ENCODE measurements at regions not wholly inside any gene's neighbourhood (a gene's known extent, or its start where the extent isn't known, plus 50 kb on each side); places are given as distances from the start of the nearest gene placed in this dataset.

GRCh38 chr15:93298901-93299300 is 209.9 kb upstream of the RGMA start:
- H2BK5ac ChIP-seq (ENCODE audit: low read depth, low read length, poor library complexity, severe bottlenecking), result no peak overlapping the region
- H4K20me1 ChIP-seq (ENCODE audit: insufficient read depth, low read length), result no peaks in the 10 kb centered on the region
- no peak overlapping the region for H4K8ac ChIP-seq (ENCODE audit: low read depth in 2 of 2, low read length in 2 of 2)
- POLR2A ChIA-PET (ENCODE audit: unreplicated experiment), result no interaction called here
- H2BK20ac ChIP-seq (ENCODE audit: low read depth, low read length), result no peak overlapping the region
- no TSS peak for BruUV-seq (replicated peaks)
- intact Hi-C loops (cut with micrococcal nuclease) (no loop called here), in situ Hi-C loops (cut with MboI; ENCODE audit: low sequenced_read_pairs) (no loop called here), dilution Hi-C loops (cut with HindIII; ENCODE audit: low sequenced_read_pairs, unreplicated experiment) (no loop called here)
- H2AK5ac ChIP-seq (ENCODE audit: low read depth, low read length), result no peak overlapping the region
- no peak overlapping the region for H3K4ac ChIP-seq (ENCODE audit: low read depth, low read length)
- H3K4me2 ChIP-seq (ENCODE audit: low read depth, low read length), result no peak overlapping the region
- H3K36me3 ChIP-seq (ENCODE audit: control insufficient read depth, insufficient read depth, low read length), result no peaks in the 10 kb centered on the region
- no peak overlapping the region for H3K9ac ChIP-seq (ENCODE audit: low read depth, low read length)
- H3K23ac ChIP-seq (ENCODE audit: low read depth, low read length), result no peak overlapping the region
- no peak for TF ChIP-seq RCOR1 (IDR thresholded peaks at IDR 0.05; ENCODE audit: insufficient replicate concordance, low read length)
- TF ChIP-seq FOS (IDR thresholded peaks at IDR 0.05; ENCODE audit: low read depth, low read length), result no peak
- TF ChIP-seq RAD21 (IDR thresholded peaks at IDR 0.05; ENCODE audit: low read length), result no peak
- no peak for TF ChIP-seq MAFK (IDR thresholded peaks at IDR 0.05; ENCODE audit: low read depth, low read length)
- TF ChIP-seq CEBPB (IDR thresholded peaks at IDR 0.05; ENCODE audit: low read depth, low read length), result no peak
- TF ChIP-seq ELK1 (IDR thresholded peaks at IDR 0.05; ENCODE audit: borderline replicate concordance, low read depth, low read length), result no peak
- no peak for TF ChIP-seq USF2 (IDR thresholded peaks at IDR 0.05; ENCODE audit: low read depth, low read length)
- TF ChIP-seq NFE2L2 (IDR thresholded peaks at IDR 0.05; ENCODE audit: low read depth, low read length), result no peak
- no peak for TF ChIP-seq MAZ (IDR thresholded peaks at IDR 0.05; ENCODE audit: borderline replicate concordance, low read depth, low read length)
- no peak for TF ChIP-seq RFX5 (IDR thresholded peaks at IDR 0.05; ENCODE audit: low read depth, low read length)
- TF ChIP-seq SMC3 (IDR thresholded peaks at IDR 0.05; ENCODE audit: low read depth, low read length), result no peak
- no peak for TF ChIP-seq CHD1 (IDR thresholded peaks at IDR 0.05; ENCODE audit: low read depth, low read length)
- no peak for TF ChIP-seq BHLHE40 (IDR thresholded peaks at IDR 0.05; ENCODE audit: low read depth, low read length)
- no peak for TF ChIP-seq MXI1 (IDR thresholded peaks at IDR 0.05; ENCODE audit: borderline replicate concordance, low read depth, low read length)
- no peak for TF ChIP-seq CTCF (conservative IDR thresholded peaks at IDR 0.05; ENCODE audit: low read depth, low read length)
- TF ChIP-seq POLR2A (IDR thresholded peaks at IDR 0.05; ENCODE audit: low read depth, low read length), result no peak
- H2AFZ ChIP-seq (replicated peaks; ENCODE audit: low read length, poor library complexity), result no peak overlapping the region
- H2BK15ac ChIP-seq (ENCODE audit: low read depth, low read length), result no peak overlapping the region
- ATAC-seq (ENCODE audit: low read depth) (no peak), DNase-seq (no peak)
- 0% methylated on average over 1 of the region's 9 CpGs; no CpG with 5 or more reads in 1 of the 2 experiments for WGBS, 2 experiments (ENCODE audit: extremely low coverage in 2 of 2, insufficient read length in 1 of 2)
- H3K9me1 ChIP-seq (ENCODE audit: insufficient read depth, low read length), result no peaks in the 10 kb centered on the region
- no peak overlapping the region for H2AK9ac ChIP-seq (replicated peaks; ENCODE audit: low read depth, low read length, poor library complexity)
- no peak overlapping the region for H3K4me3 ChIP-seq (ENCODE audit: insufficient read depth, low read depth, low read length)
- H3K27me3 ChIP-seq (ENCODE audit: control insufficient read depth, insufficient read depth, low read length), result no peaks in the 10 kb centered on the region
- H2BK120ac ChIP-seq (ENCODE audit: low read depth, low read length), result no peak overlapping the region
- H3K56ac ChIP-seq (ENCODE audit: extremely low read depth, insufficient read depth, low read length), result no peak overlapping the region
- no peaks in the 10 kb centered on the region for H3K79me1 ChIP-seq (ENCODE audit: low read depth in 1 of 2, low read length in 2 of 2)
- no peak overlapping the region for H4K5ac ChIP-seq (ENCODE audit: low read depth, low read length)
- H3K27ac ChIP-seq (ENCODE audit: insufficient read depth, low read length), result no peak overlapping the region
- CTCF ChIA-PET, result no interaction called here
- no peak overlapping the region for H3K14ac ChIP-seq (replicated peaks; ENCODE audit: low read depth, low read length)
- H3K9me3 ChIP-seq (ENCODE audit: control insufficient read depth, insufficient read depth, low read length), result peaks cover 24% of the 10 kb centered on the region
- H3K18ac ChIP-seq (ENCODE audit: low read depth, low read length), result no peak overlapping the region
- H3K4me1 ChIP-seq (ENCODE audit: control insufficient read depth, insufficient read depth, low read length), result no peaks in the 10 kb centered on the region
- no peak overlapping the region for H4K91ac ChIP-seq (ENCODE audit: insufficient read depth, low read depth, low read length)
